ENCODE measurements at regions not wholly inside any gene's neighbourhood (a gene's known extent, or its start where the extent isn't known, plus 50 kb on each side); places are given as distances from the start of the nearest gene placed in this dataset.

- no peak for DNase-seq
Observed at GRCh38 chrX:68917799-68918198, 89.0 kb downstream of the EFNB1 start.

DNA sequence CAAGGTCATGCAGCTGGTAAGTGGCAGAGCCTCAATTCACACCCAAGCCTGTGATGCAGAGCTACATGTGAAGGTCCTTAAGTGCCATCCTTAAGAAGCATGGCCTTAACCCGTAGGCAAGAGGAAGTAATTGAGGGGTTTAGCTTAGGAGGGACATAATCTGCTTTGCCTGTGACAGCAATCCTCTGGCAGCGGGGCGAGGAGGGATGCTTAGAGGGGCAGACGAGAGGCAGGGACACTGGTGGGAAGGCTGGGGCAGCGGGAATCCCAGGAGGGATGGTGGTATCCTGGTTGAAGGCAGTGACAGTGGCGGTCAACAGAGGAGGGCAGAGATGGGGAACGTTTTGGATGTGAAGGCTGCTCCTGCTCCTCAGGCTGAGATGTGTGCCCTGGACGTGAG lies 88.1 kb downstream of the EFNB1 start:
- no peak for DNase-seq

GRCh38 chrX:68915778-68916177 lies 87.0 kb downstream of the EFNB1 start:
- DNase-seq, result no peak

DNA sequence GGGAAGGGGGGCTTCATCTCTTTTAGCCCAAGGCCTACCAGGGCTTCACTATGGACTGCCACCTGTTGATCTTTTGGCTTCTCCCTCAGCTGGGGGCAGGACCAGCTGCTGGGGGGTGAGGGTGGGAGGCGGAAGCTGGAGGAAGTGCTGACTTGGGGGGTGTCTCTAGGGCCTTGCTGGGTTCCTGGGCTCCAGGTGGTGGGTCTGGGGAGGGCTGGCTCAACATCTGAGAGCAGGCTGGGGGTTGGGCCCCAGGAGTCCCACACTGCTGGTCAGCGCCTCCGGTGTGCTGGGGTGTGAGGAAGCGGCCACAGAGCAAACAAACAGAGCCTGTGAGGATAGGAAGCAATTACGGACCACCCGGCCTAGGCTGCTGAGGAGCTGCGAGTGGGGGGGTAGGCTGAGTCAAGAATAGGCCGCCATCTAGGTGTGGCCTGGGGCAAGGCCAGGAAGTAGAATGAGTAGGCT lies 85.7 kb downstream of the EFNB1 start:
- no peak for DNase-seq

- DNase-seq, result no peak
Observed at GRCh38 chrX:68913249-68913547, 84.4 kb downstream of the EFNB1 start.

DNA sequence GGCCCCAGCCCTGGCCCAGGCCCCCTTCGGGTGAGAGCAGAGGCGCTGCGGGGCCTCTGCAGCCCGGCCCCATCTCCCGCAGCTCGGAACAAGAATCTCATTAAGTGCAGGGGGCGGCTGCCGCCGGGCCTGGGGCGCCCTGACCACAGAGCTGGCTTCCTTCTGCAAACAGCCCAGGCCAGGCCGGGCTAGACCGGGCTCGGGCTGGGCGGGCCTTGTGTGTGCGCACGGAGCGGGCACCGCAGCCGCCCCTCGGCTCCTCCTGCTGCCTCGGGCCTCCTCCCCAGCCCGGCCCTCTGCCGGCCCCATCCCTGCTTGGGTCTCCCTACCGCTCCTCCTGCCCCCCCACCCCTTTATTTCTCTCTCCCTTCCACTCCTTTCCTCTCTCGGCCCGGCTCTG lies 83.3 kb downstream of the EFNB1 start:
- DNase-seq, result no peak

- DNase-seq, result no peak
Observed at GRCh38 chrX:68910731-68911428, 82.1 kb downstream of the EFNB1 start.

- no peak for DNase-seq
Observed at GRCh38 chrX:68909945-68910344, 81.1 kb downstream of the EFNB1 start.

- no peak for DNase-seq
Observed at GRCh38 chrX:68908071-68908470, 79.2 kb downstream of the EFNB1 start.

DNA sequence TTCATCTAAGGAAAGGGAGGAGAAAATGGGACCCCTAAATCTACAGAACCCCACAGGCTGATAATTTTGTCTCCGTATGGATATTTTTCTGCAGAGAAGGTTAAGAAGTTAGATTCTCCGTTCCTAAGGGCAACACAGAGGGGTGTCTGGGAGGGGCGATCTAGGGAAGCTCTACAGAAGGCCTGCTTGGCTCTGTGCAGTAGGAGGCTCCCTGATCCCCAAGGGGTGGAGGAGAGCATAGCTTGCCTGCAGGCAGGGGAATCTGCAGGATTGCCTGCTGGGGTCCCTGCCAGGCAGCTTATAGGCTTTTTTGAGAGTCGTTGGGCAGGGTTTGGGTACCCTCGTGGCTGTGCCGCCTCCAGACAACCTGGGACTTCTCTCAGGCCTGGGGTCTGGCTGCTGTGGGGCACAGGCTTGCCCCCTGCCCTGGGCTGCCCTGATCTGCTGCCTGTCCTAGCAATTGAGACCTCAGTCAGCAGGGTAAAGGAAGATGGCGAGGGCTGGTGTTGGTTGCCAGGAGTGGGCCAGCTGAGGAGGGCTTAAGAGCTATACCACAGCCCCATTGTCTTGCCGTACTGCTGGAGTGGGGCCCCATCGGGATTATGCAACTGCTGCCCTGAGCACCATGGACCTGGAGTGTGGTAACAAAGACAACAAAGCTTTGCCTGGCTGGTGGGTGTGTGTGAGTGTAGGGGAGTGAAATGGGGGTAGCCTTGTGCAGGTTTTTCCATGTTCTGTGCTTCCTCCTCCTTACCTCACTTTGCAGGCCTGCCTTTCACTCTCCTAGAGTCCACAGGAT lies 74.1 kb downstream of the EFNB1 start:
- no peak for DNase-seq

GRCh38 chrX:68901519-68901918 lies 72.7 kb downstream of the EFNB1 start:
- DNase-seq, result no peak

DNA sequence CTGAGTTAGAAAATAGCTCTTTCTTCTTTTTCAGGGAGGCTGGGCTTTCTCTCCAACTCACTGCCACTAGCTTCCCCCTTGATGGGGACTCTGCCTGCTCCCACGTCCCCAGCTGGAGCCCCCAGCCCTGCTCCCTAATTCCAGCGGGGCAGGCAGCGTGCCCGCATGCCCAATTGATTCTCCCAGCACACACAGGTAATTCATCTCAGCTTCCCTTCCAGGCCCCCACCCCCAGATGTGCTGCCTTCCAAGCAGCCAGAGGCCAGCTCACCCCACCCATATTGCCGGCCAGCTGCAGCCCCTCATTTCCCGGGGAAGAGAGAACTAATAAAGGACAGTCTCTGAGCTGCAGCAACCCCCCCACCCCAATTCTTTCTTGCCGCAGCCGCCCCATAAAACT lies 69.8 kb downstream of the EFNB1 start:
- DNase-seq, result no peak

DNA sequence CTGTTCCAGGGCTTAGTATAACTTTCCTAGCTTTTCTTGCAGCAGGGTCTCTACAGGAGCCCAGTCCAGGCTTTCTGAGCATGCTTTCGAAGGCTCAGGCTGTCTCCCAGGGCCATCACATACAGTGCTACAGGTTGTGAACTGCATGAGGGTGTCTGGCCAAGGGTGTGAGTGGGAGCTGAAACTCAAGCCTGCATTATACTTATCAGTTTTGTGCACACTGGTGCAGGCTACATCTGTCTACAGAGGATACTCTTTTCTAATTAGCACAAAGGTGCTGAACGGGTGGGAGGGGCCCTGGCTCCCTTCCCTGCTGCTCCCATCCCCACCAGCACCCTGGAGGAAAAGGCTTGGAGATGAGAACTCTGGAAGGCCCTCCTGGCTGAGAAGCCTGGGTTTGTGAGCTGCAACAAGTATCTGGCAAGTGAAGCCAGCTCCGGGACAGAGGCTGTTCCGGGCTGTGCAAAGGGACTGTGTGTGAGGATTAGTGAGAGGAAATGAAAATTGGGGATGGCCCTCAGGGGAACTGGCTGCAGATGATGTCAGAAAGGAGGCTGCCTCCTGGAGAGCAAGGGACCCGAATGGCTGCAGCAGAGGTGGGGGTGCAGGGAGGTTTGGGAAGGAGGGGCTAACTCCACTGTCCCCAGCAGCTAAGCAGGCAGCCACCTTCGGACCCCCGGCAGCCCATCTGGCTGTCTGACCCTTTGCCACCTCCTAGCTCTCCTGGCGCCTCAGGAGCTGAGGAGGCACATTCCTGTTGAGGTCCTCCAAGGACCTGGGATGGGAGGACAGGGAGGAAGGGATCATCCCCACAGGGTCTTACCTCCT lies 68.5 kb downstream of the EFNB1 start:
- DNase-seq, result no peak

DNA sequence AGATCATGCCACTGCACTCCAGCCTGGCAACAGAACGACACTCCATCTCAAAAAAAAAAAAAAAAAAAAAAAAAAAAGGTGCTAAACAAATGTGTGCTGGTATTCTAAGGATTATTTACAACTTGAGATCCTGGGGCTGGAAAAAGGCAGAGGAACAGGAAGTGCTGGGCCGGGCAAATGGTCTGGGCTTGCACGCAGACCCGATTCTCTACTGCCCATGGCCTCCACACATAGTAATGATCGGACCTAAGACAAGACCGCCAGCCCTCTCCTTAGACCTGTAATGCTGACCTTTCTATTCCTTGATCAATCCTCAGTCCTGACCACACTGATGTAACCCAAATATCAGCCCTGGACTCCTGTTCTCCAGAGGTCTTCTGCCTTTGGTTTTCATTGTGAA lies 67.8 kb downstream of the EFNB1 start:
- no peak for DNase-seq

GRCh38 chrX:68895778-68896177 lies 67.0 kb downstream of the EFNB1 start:
- DNase-seq, result no peak

- DNase-seq, result no peak
Observed at GRCh38 chrX:68895341-68895755, 66.5 kb downstream of the EFNB1 start.

DNA sequence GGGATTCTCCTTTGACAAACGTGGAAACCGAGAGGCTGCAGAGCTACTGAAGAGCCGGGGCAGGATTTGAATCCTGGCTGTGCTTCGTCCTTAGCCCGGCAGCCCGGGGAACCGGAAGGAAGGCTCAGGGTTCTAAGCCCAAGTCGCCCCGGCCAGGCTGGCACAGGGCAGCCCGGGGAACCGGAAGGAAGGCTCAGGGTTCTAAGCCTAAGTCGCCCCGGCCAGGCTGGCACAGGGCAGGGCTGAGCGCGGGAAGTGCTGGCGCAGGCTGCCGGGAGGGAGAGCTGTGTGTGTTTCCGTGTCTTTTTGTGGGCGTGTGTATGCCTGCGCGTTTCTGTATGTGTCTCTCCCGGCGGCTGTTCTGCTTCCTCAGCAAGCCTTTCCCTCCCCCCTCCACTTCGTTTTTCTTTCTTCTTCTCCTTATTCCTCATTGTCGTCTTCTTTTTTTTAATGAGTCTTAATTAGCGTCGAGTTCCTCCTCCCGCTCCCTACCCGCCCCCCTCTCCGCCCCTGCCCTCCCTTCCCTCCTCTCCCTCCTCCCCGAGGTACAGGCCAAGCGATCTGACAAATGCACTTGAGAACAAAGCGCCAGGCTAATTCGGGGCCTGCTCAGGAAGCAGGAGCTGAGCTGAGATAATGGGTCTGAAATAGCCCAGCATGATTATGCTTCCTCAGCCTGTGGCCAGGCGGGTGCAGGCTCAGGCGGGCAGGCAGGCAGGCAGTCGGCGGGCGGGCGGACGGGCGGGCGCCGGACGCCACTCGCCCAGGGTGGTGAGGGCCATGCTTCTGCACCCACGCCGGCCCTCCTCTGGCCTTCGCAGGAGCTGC lies 65.9 kb downstream of the EFNB1 start:
- peak; percentile 17 for DNase-seq

DNA sequence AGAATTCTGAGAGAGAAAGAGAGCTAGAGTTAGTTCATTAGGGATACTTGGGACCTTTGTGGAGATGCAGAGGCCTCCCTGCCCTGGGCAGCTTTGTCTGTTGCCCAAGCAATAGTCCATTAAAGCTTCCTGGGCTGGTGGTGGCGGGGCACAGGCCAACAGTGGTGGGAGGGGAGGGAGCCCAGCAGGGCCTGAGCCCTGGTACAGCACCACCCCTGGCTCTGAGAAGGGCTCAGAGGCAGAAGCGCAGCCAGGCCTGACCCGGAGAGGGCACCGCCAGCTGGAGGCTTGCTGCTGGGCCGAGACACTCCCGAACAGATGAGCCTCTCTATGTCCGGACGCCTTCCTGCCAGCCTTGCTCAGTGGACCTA lies 65.3 kb downstream of the EFNB1 start:
- DNase-seq, result peak; percentile 5

DNA sequence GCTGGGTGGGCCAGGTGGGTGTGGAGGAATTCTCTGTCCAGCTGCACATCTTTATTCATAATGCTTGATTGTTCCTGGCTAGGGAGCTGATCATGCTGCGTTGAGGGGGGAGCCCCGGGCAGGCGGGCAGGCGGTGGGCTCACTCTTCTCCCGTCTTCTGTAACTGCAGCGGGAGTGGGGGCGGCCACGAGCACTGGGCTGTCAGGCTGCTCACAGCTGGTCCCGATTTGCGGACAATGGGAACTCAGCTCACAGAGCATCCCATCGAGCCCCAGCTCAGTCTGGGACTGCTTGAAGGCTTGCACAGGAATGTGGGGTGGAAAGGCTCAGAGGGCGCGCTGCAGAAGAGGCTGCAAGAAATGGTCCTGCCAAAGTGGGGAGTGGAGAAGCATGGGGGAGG lies 63.8 kb downstream of the EFNB1 start:
- no peak for DNase-seq

DNA sequence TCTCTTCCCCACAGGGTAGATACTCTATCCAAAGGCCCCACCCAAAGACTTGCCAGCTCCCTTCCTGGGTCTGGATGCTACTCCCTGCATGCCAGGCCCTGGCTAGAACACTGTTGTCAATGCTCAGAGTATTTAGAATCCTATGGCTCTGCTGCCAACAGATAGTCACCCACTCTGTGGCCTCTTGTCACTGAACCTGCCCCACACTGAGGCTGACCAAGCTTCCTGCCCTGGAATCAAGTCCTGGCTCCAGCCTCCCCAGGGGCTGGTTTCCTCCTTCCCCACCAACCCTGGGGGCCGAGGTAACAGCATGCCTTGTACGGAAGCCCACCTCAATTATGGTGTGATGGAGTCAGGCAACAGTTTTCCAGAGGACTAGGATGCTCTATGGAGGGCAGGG lies 63.3 kb downstream of the EFNB1 start:
- DNase-seq, result no peak

All from midbrain (tissue), 1 donor.